MV-4-11 (cell line): ENCODE measurements at regions not wholly inside any gene's neighbourhood (a gene's known extent, or its start where the extent isn't known, plus 50 kb on each side); places are given as distances from the start of the nearest gene placed in this dataset.
"Not testable (repeated sequence)": the region's sequence is repeated elsewhere in the genome, so short reads cannot be mapped to it uniquely, and the experiment has no call there.

Experiments
- DNase-seq: peaks from one replicate; lab custom pipeline; 2025; lab: John Stamatoyannopoulos, UW

GRCh38 chr20:36082315-36082915, 72.1 kb upstream of the EPB41L1 start:
- no peak for DNase-seq

GRCh38 chr20:36083200-36083599, 71.3 kb upstream of the EPB41L1 start:
- not testable (repeated sequence) for DNase-seq

- DNase-seq = no peak
These were observed 70.2 kb upstream of the EPB41L1 start for GRCh38 chr20:36084356-36084755.

GRCh38 chr20:36084897-36085613, 69.5 kb upstream of the EPB41L1 start:
- DNase-seq = peak; percentile 73

GRCh38 chr20:36085686-36086267, 68.8 kb upstream of the EPB41L1 start:
- peak; percentile 67 for DNase-seq

GRCh38 chr20:36086767-36087166, 67.8 kb upstream of the EPB41L1 start:
- DNase-seq = peak; percentile 29

GRCh38 chr20:36090223-36090622, 64.3 kb upstream of the EPB41L1 start:
- no peak for DNase-seq

GRCh38 chr20:36091561-36092397, 62.8 kb upstream of the EPB41L1 start:
- no peak for DNase-seq

GRCh38 chr20:36092398-36093024, 62.0 kb upstream of the EPB41L1 start:
- DNase-seq = no peak

GRCh38 chr20:36093025-36093803, 61.3 kb upstream of the EPB41L1 start:
- peak; percentile 24 for DNase-seq

- DNase-seq = no peak
These were observed 60.8 kb upstream of the EPB41L1 start for GRCh38 chr20:36093804-36094145.

GRCh38 chr20:36094497-36094896, 60.0 kb upstream of the EPB41L1 start:
- no peak for DNase-seq

- no peak for DNase-seq
These were observed 58.1 kb upstream of the EPB41L1 start for GRCh38 chr20:36096435-36096834.

- no peak for DNase-seq
These were observed 57.0 kb upstream of the EPB41L1 start for GRCh38 chr20:36097337-36098151.

GRCh38 chr20:36098364-36098763, 56.2 kb upstream of the EPB41L1 start:
- peak; percentile 99 for DNase-seq

GRCh38 chr20:36099106-36099505, 55.4 kb upstream of the EPB41L1 start:
- no peak for DNase-seq

- DNase-seq = no peak
These were observed 53.3 kb upstream of the EPB41L1 start for GRCh38 chr20:36101192-36101591.

- DNase-seq = no peak
These were observed 52.2 kb upstream of the EPB41L1 start for GRCh38 chr20:36102306-36102705.

- DNase-seq = no peak
These were observed 51.5 kb upstream of the EPB41L1 start for GRCh38 chr20:36102809-36103596.

GRCh38 chr20:36104244-36104643, 50.3 kb upstream of the EPB41L1 start:
- no peak for DNase-seq
